ENCODE measurements at regions not wholly inside any gene's neighbourhood (a gene's known extent, or its start where the extent isn't known, plus 50 kb on each side); places are given as distances from the start of the nearest gene placed in this dataset.
"Not testable (repeated sequence)": the region's sequence is repeated elsewhere in the genome, so short reads cannot be mapped to it uniquely, and the experiment has no call there.

GRCh38 chr4:130632731-130633604 lies 1537.0 kb downstream of the C4orf33 start:
- no peak for DNase-seq (ENCODE audit: low spot score)

DNA sequence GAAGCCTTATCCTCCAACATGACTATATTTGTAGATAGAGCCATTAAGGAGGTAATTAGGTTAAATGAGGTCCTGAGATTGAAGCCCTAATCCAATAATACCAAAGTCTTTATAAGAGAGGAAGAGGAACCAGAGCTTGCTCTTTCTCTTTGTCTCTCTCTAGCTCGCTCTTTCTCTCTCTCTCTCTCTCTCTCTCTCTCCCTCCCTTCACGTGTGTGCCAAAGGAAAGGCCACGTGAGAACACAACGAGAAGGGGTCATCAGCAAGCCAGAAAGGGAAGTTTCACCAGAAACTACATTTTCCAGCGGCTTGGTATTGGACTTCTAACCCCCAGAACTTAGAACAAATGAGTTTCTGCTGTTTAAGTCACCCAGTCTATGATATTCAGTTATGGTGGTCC lies 1540.5 kb downstream of the C4orf33 start:
- no peak for DNase-seq (ENCODE audit: low spot score)

- DNase-seq (ENCODE audit: low spot score): no peak
Observed at GRCh38 chr4:130640592-130640991, 1544.6 kb downstream of the C4orf33 start.

- no peak for DNase-seq (ENCODE audit: low spot score)
Observed at GRCh38 chr4:130646886-130647285, 1550.9 kb downstream of the C4orf33 start.

DNA sequence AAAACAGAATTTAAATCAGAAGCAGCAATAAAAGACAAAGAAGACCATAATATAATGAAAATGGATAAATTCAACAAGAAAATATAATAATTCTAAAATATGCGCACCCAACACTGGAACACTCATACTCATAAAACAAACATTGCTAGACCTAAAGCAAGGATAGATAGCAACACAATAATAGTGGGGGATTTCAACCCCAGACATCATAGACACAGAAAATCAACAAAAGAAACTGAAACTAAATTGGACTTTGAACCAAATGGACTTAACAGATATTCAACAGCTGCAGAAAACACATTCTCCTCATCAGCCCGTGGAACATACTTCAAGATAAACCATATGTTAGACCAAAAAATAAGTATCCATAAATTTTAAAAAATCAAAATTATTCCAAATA lies 1552.6 kb downstream of the C4orf33 start:
- DNase-seq (ENCODE audit: low spot score): no peak

DNA sequence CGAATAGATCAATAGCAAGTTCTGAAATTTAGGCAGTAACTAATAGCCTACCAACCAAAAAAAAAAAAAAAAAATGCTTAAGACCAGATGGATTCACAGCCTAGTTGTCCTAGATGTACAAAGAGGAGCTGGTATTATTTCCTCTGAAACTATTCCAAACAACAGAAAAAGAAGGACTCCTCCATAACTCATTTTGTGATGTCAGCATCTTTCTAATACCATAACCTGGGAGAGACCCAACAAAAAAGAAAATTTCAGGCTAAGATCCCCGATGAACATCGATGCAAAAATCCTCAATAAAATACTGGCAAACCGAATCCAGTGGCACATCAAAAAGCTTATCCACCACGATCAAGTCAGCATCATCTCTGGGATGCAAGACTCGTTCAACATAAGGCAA lies 1557.9 kb downstream of the C4orf33 start:
- no peak for DNase-seq (ENCODE audit: low spot score)

GRCh38 chr4:130659320-130659719 lies 1563.4 kb downstream of the C4orf33 start:
- no peak for DNase-seq (ENCODE audit: low spot score)

GRCh38 chr4:130668859-130669258 lies 1572.9 kb downstream of the C4orf33 start:
- DNase-seq (ENCODE audit: low spot score): no peak

DNA sequence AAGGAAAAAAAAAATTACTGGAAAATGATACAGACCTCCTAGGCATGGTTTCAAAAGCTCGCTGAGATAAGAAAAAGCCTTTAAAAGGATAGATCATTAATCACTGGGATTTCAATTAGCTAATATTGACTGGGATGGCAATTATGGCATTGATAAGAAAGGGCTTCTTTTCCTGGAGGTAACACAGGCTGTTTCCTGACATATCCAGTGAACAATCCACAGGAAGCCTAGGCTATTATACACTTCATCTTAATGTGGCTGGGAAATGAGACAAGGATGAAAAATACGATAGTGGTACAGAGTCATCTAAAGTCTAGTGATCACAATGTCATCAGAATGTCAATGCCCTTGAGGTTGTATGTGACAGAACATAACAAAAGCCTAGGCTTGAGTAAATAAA lies 1579.3 kb downstream of the C4orf33 start:
- DNase-seq (ENCODE audit: low spot score): no peak

- DNase-seq (ENCODE audit: low spot score): no peak
Observed at GRCh38 chr4:130689181-130689580, 1593.2 kb downstream of the C4orf33 start.

GRCh38 chr4:130698251-130698650 lies 1602.3 kb downstream of the C4orf33 start:
- DNase-seq (ENCODE audit: low spot score): no peak

DNA sequence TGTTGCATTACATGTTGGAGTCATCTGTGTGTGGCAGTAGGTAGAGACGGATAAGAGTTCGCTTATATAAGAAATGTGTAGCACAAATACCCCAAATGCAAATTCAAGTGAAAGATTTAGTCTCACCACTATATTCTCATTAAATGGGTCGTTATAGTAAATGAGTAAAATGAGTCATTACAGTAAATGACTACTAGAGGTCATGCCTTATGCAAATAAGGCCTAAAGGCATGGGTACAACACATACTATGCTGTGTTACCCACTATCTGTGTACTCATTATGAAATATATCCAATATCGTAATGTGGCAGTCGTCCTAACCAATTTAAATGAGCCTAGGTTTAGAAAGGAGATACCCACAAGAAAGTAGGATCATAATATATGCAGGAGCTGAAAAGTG lies 1603.1 kb downstream of the C4orf33 start:
- DNase-seq (ENCODE audit: low spot score): no peak

GRCh38 chr4:130703211-130703935 lies 1607.4 kb downstream of the C4orf33 start:
- DNase-seq (ENCODE audit: low spot score): no peak

- no peak for DNase-seq (ENCODE audit: low spot score)
Observed at GRCh38 chr4:130705023-130705422, 1609.1 kb downstream of the C4orf33 start.

DNA sequence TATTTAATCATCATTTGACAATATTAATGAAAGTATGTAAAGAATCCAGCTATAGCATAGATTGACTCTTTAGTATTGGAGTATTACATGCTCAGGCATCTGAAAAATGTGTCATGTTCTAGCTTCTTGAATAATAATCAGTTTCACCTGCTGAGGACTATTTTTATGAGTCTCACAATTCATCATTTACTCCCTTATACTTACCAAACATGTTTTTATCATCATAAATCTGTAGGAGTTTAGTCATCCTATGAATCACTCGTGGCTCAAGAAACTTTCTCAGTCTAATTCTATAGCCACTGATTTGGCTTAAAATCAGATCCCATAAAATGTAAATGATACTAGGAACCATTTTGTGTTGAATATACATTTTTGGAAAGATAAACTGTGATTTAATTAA lies 1616.1 kb downstream of the C4orf33 start:
- DNase-seq (ENCODE audit: low spot score): no peak

DNA sequence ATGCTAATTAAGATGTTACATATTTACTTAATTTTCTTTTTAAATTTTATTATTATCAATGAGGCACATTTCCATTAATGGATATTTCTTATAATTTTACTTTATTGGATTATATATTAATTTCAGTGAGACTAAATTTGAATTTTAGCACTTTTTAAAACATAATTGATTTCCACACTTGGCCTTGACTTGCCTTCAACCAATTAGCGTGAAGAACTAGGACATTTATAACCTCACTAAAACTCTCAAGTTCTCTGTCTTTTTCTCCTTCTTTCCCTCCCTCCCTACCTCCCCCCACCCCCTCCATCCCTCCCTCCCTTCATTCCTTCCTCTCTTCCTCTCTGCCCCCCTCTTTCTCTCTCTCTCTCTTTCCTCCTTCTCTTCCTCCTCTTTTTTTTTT lies 1618.1 kb downstream of the C4orf33 start:
- no peak for DNase-seq (ENCODE audit: low spot score)

GRCh38 chr4:130722361-130722760 lies 1626.4 kb downstream of the C4orf33 start:
- no peak for DNase-seq (ENCODE audit: low spot score)

- no peak for DNase-seq (ENCODE audit: low spot score)
Observed at GRCh38 chr4:130736436-130737185, 1640.7 kb downstream of the C4orf33 start.

DNA sequence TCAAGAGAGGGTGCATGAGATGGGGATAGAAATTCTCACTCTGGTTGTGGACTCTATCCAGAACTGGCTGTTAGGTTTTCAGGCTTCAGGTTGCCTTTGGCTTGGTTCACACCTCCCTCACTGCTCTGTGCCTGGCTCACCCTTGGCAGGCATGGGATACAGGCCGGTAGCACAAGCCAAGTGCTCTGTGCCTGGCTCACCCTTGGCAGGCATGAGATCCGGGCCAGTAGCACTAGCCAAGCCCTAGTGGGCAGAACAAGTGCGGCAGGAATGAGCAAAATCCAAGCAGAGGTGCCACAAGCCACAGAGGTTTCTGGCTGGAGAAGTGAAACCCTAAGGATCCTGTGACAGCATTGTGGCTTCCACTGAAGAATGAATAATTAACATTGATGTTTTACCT lies 1642.3 kb downstream of the C4orf33 start:
- no peak for DNase-seq (ENCODE audit: low spot score)

DNA sequence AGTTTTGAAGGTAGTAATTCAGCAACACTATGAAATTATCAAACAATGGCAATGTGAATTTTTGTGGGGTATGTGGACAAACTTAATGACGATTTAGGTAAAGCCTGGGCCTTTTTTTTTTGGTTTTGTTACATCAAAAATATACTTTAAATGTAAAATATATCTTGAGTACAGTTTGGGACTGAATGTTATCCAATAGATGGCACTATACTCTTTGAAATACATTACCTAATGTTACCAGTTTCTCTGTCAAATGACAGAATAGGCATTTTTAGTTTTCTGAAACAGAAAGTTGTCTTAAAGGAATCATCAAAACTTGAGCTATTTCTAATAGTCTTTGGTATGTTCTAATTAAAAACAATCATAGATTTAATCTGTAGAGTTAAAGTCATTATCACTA lies 1651.9 kb downstream of the C4orf33 start:
- DNase-seq (ENCODE audit: low spot score): no peak

- no peak for DNase-seq (ENCODE audit: low spot score)
Observed at GRCh38 chr4:130753926-130754325, 1658.0 kb downstream of the C4orf33 start.

DNA sequence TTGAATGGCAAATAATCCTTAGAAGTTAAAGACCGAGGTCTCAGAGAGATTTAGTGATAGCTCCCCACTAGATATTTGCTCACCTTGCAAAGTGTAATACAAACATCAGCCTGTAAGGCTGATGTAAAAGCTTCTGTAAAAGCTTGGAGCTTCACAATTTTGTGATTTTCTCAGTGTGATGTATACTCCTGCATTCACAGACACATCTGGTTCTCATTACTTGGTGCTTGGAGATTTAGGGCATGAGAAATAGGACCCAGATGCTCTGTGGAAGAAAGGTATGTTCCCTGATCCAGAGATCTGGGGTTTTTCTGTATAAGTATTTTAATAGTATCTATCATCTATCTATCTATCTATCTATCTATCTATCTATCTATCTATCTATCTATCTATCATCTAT lies 1664.3 kb downstream of the C4orf33 start:
- no peak for DNase-seq (ENCODE audit: low spot score)

GRCh38 chr4:130767384-130767783 lies 1671.4 kb downstream of the C4orf33 start:
- not testable (repeated sequence) for DNase-seq (ENCODE audit: low spot score)

Data from CD4-positive, alpha-beta T cell treated with Interleukin-15 for 4 hours (primary cell).